ENCODE measurements at regions not wholly inside any gene's neighbourhood (a gene's known extent, or its start where the extent isn't known, plus 50 kb on each side); places are given as distances from the start of the nearest gene placed in this dataset.

GRCh38 chr21:31395791-31396190 is 51.7 kb upstream of the TIAM1 start:
- no peak for ATAC-seq
- no peak for TF ChIP-seq CSRNP3 (CRISPR knock-in tag; IDR thresholded peaks at IDR 0.05)
- no peak for TF ChIP-seq ZFP3 (CRISPR knock-in tag; IDR thresholded peaks at IDR 0.05)
- no peak for TF ChIP-seq TOX (CRISPR knock-in tag; IDR thresholded peaks at IDR 0.05; ENCODE audit: borderline replicate concordance)
- no peak for TF ChIP-seq CSDC2 (CRISPR knock-in tag; IDR thresholded peaks at IDR 0.05)
- TF ChIP-seq ZNF70 (CRISPR knock-in tag; IDR thresholded peaks at IDR 0.05) = no peak
- TF ChIP-seq ZNF8 (CRISPR knock-in tag; IDR thresholded peaks at IDR 0.05) = no peak
- no peak for TF ChIP-seq ZFP30 (CRISPR knock-in tag; IDR thresholded peaks at IDR 0.05)
- TF ChIP-seq POU6F1 (CRISPR knock-in tag; IDR thresholded peaks at IDR 0.05; ENCODE audit: borderline replicate concordance, low read depth) = no peak
- TF ChIP-seq ARNTL (CRISPR knock-in tag; IDR thresholded peaks at IDR 0.05; ENCODE audit: borderline replicate concordance, low read depth) = no peak
- TF ChIP-seq SNAI2 (CRISPR knock-in tag; IDR thresholded peaks at IDR 0.05) = no peak
- TF ChIP-seq TCF4 (CRISPR knock-in tag; IDR thresholded peaks at IDR 0.05; ENCODE audit: borderline replicate concordance) = no peak
- TF ChIP-seq PPARA (CRISPR knock-in tag; IDR thresholded peaks at IDR 0.05; ENCODE audit: borderline replicate concordance) = no peak
- no peak for TF ChIP-seq PATZ1 (CRISPR knock-in tag; IDR thresholded peaks at IDR 0.05; ENCODE audit: borderline replicate concordance)
- TF ChIP-seq ZNF565 (CRISPR knock-in tag; conservative IDR thresholded peaks at IDR 0.05; ENCODE audit: low read depth) = no peak
- no peak for TF ChIP-seq ZC3H10 (CRISPR knock-in tag; IDR thresholded peaks at IDR 0.05)
- TF ChIP-seq CREB5 (CRISPR knock-in tag; IDR thresholded peaks at IDR 0.05; ENCODE audit: low read depth) = no peak
- TF ChIP-seq TSHZ2 (CRISPR knock-in tag; IDR thresholded peaks at IDR 0.05) = no peak
- no peak for TF ChIP-seq BACH2 (CRISPR knock-in tag; IDR thresholded peaks at IDR 0.05; ENCODE audit: borderline replicate concordance)
- TF ChIP-seq OSR1 (CRISPR knock-in tag; IDR thresholded peaks at IDR 0.05) = no peak

GRCh38 chr21:31395268-31395667 is 51.2 kb upstream of the TIAM1 start:
- ATAC-seq = no peak
- TF ChIP-seq ESRRG (CRISPR knock-in tag; IDR thresholded peaks at IDR 0.05) = no peak
- TF ChIP-seq TCF4 (CRISPR knock-in tag; IDR thresholded peaks at IDR 0.05; ENCODE audit: borderline replicate concordance) = no peak
- TF ChIP-seq CREB5 (CRISPR knock-in tag; IDR thresholded peaks at IDR 0.05; ENCODE audit: low read depth) = no peak
- TF ChIP-seq ZNF70 (CRISPR knock-in tag; IDR thresholded peaks at IDR 0.05) = no peak
- TF ChIP-seq ZNF565 (CRISPR knock-in tag; conservative IDR thresholded peaks at IDR 0.05; ENCODE audit: low read depth) = no peak
- no peak for TF ChIP-seq SNAI2 (CRISPR knock-in tag; IDR thresholded peaks at IDR 0.05)
- TF ChIP-seq OSR1 (CRISPR knock-in tag; IDR thresholded peaks at IDR 0.05) = no peak
- no peak for TF ChIP-seq ZFP30 (CRISPR knock-in tag; IDR thresholded peaks at IDR 0.05)
- no peak for TF ChIP-seq ZC3H10 (CRISPR knock-in tag; IDR thresholded peaks at IDR 0.05)
- TF ChIP-seq RARB (CRISPR knock-in tag; IDR thresholded peaks at IDR 0.05) = no peak
- no peak for TF ChIP-seq ZNF8 (CRISPR knock-in tag; IDR thresholded peaks at IDR 0.05)
- TF ChIP-seq BACH2 (CRISPR knock-in tag; IDR thresholded peaks at IDR 0.05; ENCODE audit: borderline replicate concordance) = no peak
- no peak for TF ChIP-seq ARNTL (CRISPR knock-in tag; IDR thresholded peaks at IDR 0.05; ENCODE audit: borderline replicate concordance, low read depth)
- TF ChIP-seq PPARA (CRISPR knock-in tag; IDR thresholded peaks at IDR 0.05; ENCODE audit: borderline replicate concordance) = no peak
- no peak for TF ChIP-seq TSHZ2 (CRISPR knock-in tag; IDR thresholded peaks at IDR 0.05)
- no peak for TF ChIP-seq ZFP3 (CRISPR knock-in tag; IDR thresholded peaks at IDR 0.05)
- no peak for TF ChIP-seq PATZ1 (CRISPR knock-in tag; IDR thresholded peaks at IDR 0.05; ENCODE audit: borderline replicate concordance)

Data from SK-N-SH treated with all-trans-retinoic acid at 6 μM for 48 hours (cell line).